A549 (cell line): ENCODE measurements at regions not wholly inside any gene's neighbourhood (a gene's known extent, or its start where the extent isn't known, plus 50 kb on each side); places are given as distances from the start of the nearest gene placed in this dataset.

Experiments used
- ATAC-seq, 2 experiments: fragments of 200-7000 bp in 1 of 2; fragments of >200 bp in 1 of 2; cut with Nextera tagmentation in 1 of 2; cut with Tn5 transposase in 1 of 2; 3 replicates each; pipeline versions ENCODE4 v1.8.0 to v1.9.1; 2018 to 2020; ENCODE audit warnings: mild to moderate bottlenecking in 1 of 2, moderate library complexity in 1 of 2
- CTCF ChIA-PET: fragments of 300-600 bp; sonication (Branson Sonifier 250); formaldehyde crosslinking; extraction: SDS; loops from one replicate; lab custom pipeline; 2021; ENCODE audit warnings: antibody characterized with exemption, inconsistent platforms; lab: Yijun Ruan, JAX
- POLR2A ChIA-PET: fragments of 350-600 bp; formaldehyde crosslinking; extraction: SDS; loops from one replicate; lab custom pipeline; 2021; ENCODE audit warnings: antibody characterized with exemption, inconsistent platforms; lab: Yijun Ruan, JAX
- DNase-seq, 2 experiments: peaks; one replicate each; pipeline versions ENCODE4 v3.0.0 to v3.0.0-alpha.2; 2011 to 2016; ENCODE audit warnings: low read depth in 1 of 2, low spot score in 1 of 2
- FAIRE-seq: peaks from 2 replicates; lab custom pipeline; 2011; peaks lifted over from hg19 to GRCh38; lab: Jason Lieb, UNC
- H3K27ac ChIP-seq, 2 experiments: fragments of >200 bp; sonication (Bioruptor Twin); formaldehyde crosslinking; 3 replicates each; pipeline ENCODE4 v1.5.1; 2016 to 2017
- H3K4me1 ChIP-seq: fragments of >200 bp; sonication (Bioruptor Twin); formaldehyde crosslinking; 3 replicates; pipeline ENCODE4 v1.6.1; 2016
- H3K4me2 ChIP-seq: fragments of >200 bp; sonication (Bioruptor Twin); formaldehyde crosslinking; 3 replicates; pipeline ENCODE4 v1.6.1; 2016
- H3K4me3 ChIP-seq: fragments of >200 bp; sonication (Bioruptor Twin); formaldehyde crosslinking; 3 replicates; pipeline ENCODE4 v1.5.1; 2016
- H3K9me3 ChIP-seq: fragments of >200 bp; sonication (Bioruptor Twin); formaldehyde crosslinking; 3 replicates; pipeline ENCODE4 v1.6.1; 2016
- CBX2 ChIP-seq: fragments of 200-600 bp; sonication (generic); IDR thresholded peaks from 2 replicates; pipeline ENCODE4 v1.6.1; 2016; ENCODE audit warnings: low read depth, mild to moderate bottlenecking, borderline replicate concordance
- CEBPB ChIP-seq, 2 experiments: fragments of >200 bp in 1 of 2; sonication (Bioruptor Twin) in 1 of 2; formaldehyde crosslinking in 1 of 2; IDR thresholded peaks; 2 replicates each; pipeline ENCODE4 v1.6.1; 2012 to 2016
- EHMT2 ChIP-seq: fragments of 200-600 bp; sonication (generic); IDR thresholded peaks from 2 replicates; pipeline ENCODE4 v1.6.1; 2016; ENCODE audit warnings: antibody characterized with exemption, low read depth, mild to moderate bottlenecking, moderate library complexity
- HEYL ChIP-seq: fragments of 250-450 bp; sonication (Bioruptor Pico); IDR thresholded peaks from 2 replicates; pipeline ENCODE4 v1.8.0; 2021; ENCODE audit warnings: mild to moderate bottlenecking, moderate library complexity
- JUNB ChIP-seq: fragments of >200 bp; sonication (Bioruptor Twin); formaldehyde crosslinking; IDR thresholded peaks from 2 replicates; pipeline ENCODE4 v1.6.1; 2016
- MAX ChIP-seq: IDR thresholded peaks from 2 replicates; pipeline ENCODE4 v1.6.1; 2012
- NPAS2 ChIP-seq: fragments of 250-450 bp; sonication (Bioruptor Pico); IDR thresholded peaks from 2 replicates; pipeline ENCODE4 v1.8.0; 2022; ENCODE audit warnings: mild to moderate bottlenecking, moderate library complexity, borderline replicate concordance
- POLR2AphosphoS2 ChIP-seq: conservative IDR thresholded peaks from 2 replicates; pipeline ENCODE4 v1.6.1; 2012; ENCODE audit warnings: low read length, improper control_type of control experiment, inconsistent platforms
- RARB ChIP-seq: fragments of 250-450 bp; sonication (Bioruptor Pico); IDR thresholded peaks from 2 replicates; pipeline ENCODE4 v1.8.0; 2021; ENCODE audit warnings: mild to moderate bottlenecking, moderate library complexity
- RCOR1 ChIP-seq: fragments of 150-350 bp; IDR thresholded peaks from 2 replicates; pipeline ENCODE4 v1.6.1; 2014; ENCODE audit warnings: antibody characterized with exemption, low read length, low read depth
- RNF2 ChIP-seq: fragments of 200-600 bp; sonication (generic); IDR thresholded peaks from 2 replicates; pipeline ENCODE4 v1.6.1; 2016; ENCODE audit warnings: low read depth, mild to moderate bottlenecking, antibody characterized with exemption, moderate library complexity, borderline replicate concordance
- USF2 ChIP-seq: fragments of 450-650 bp; IDR thresholded peaks from 2 replicates; pipeline ENCODE4 v1.6.1; 2014; ENCODE audit warnings: antibody characterized with exemption
- ZC3H11A ChIP-seq: fragments of 450-650 bp; IDR thresholded peaks from 2 replicates; pipeline ENCODE4 v1.6.1; 2014; ENCODE audit warnings: antibody characterized with exemption, mild to moderate bottlenecking
- ZNF302 ChIP-seq: fragments of 250-450 bp; sonication (Bioruptor Pico); IDR thresholded peaks from 2 replicates; pipeline ENCODE4 v1.9.0; 2021; ENCODE audit warnings: inconsistent platforms, mild to moderate bottlenecking, moderate library complexity
- WGBS: methylation state at CpG from one replicate; pipeline ENCODE4 v1.1.6; 2017; ENCODE audit errors: missing lambda C conversion rate; 5-methylcytosine and 5-hydroxymethylcytosine counted together
- TF ChIP-seq, protein P1 (sequence below): fragments of 200-600 bp; sonication (generic); IDR thresholded peaks from 2 replicates; pipeline ENCODE4 v1.6.1; 2016; ENCODE audit warnings: antibody characterized with exemption, mild to moderate bottlenecking, moderate library complexity
- TF ChIP-seq, protein P2 (sequence below): fragments of >200 bp; sonication (Bioruptor Twin); formaldehyde crosslinking; IDR thresholded peaks from 2 replicates; pipeline ENCODE4 v1.6.1; 2016

DNA sequence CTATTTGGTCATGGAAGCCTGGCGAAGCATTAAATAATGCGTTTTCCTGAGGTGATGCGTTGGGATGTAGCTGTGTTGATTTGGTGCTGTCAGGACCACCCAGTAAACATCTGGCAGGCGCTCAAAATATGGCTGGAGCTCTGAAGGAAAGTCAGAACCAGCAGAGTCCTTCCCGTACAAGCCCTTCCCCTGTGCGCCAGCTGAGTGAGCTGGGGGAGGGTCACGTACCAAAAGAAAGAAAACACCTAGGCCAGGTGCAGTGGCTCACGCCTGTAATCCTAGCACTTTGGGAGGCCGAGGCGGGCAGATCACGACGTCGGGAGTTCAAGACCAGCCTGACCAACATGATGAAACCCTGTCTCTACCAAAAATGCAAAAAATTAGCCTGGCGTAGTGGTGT is 55.6 kb upstream of the CECR2 start:
- no peak for DNase-seq
- TF ChIP-seq ZNF302 (CRISPR knock-in tag) (no peak), NPAS2 (no peak), EHMT2 (no peak), RNF2 (no peak), RCOR1 (no peak), ZC3H11A (no peak), MAX (no peak)
- TF ChIP-seq, protein P1, sequence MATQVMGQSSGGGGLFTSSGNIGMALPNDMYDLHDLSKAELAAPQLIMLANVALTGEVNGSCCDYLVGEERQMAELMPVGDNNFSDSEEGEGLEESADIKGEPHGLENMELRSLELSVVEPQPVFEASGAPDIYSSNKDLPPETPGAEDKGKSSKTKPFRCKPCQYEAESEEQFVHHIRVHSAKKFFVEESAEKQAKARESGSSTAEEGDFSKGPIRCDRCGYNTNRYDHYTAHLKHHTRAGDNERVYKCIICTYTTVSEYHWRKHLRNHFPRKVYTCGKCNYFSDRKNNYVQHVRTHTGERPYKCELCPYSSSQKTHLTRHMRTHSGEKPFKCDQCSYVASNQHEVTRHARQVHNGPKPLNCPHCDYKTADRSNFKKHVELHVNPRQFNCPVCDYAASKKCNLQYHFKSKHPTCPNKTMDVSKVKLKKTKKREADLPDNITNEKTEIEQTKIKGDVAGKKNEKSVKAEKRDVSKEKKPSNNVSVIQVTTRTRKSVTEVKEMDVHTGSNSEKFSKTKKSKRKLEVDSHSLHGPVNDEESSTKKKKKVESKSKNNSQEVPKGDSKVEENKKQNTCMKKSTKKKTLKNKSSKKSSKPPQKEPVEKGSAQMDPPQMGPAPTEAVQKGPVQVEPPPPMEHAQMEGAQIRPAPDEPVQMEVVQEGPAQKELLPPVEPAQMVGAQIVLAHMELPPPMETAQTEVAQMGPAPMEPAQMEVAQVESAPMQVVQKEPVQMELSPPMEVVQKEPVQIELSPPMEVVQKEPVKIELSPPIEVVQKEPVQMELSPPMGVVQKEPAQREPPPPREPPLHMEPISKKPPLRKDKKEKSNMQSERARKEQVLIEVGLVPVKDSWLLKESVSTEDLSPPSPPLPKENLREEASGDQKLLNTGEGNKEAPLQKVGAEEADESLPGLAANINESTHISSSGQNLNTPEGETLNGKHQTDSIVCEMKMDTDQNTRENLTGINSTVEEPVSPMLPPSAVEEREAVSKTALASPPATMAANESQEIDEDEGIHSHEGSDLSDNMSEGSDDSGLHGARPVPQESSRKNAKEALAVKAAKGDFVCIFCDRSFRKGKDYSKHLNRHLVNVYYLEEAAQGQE: no peak
- ChIA-PET POLR2A (no interaction called here), CTCF (interaction anchor here (0.9 kb wide), 1 partner anchor 142 kb away, joined by 3 read pairs; no protein-coding TSS in a partner anchor)
- no peak overlapping the region for H3K4me2 ChIP-seq
- ATAC-seq: no peak
- H3K4me1 ChIP-seq: no peaks in the 10 kb centered on the region
- H3K27ac ChIP-seq: no peak overlapping the region
- no peak overlapping the region for H3K4me3 ChIP-seq
- FAIRE-seq: no peak
- 56% methylated on average over 11 of the region's 14 CpGs for WGBS
- H3K9me3 ChIP-seq: no peaks in the 10 kb centered on the region

GRCh38 chr22:17307566-17307965 is 61.7 kb upstream of the CECR2 start:
- TF ChIP-seq CBX2 (no peak), HEYL (CRISPR knock-in tag) (no peak)
- Histone ChIP-seq H3K4me2 (no peak overlapping the region), H3K4me1 (no peaks in the 10 kb centered on the region), H3K4me3 (no peak overlapping the region), H3K9me3 (no peaks in the 10 kb centered on the region), H3K27ac (no peak overlapping the region)
- ChIA-PET POLR2A (no interaction called here), CTCF (interaction anchor here (0.7 kb wide), 1 partner anchor 87 kb away, joined by 3 read pairs; no protein-coding TSS in a partner anchor)
- 58% methylated on average over 9 of the region's 9 CpGs for WGBS
- no peak for FAIRE-seq
- no peak for ATAC-seq
- DNase-seq: no peak

- ATAC-seq (no peak), FAIRE-seq (no peak), DNase-seq (no peak)
- no peaks in the 10 kb centered on the region for H3K4me1 ChIP-seq
- no peak overlapping the region for H3K4me3 ChIP-seq
- no peak for TF ChIP-seq CEBPB (IDR thresholded peaks at IDR 0.05)
- no peak for TF ChIP-seq RARB
- no peak for TF ChIP-seq POLR2AphosphoS2
- no peak for TF ChIP-seq USF2
- TF ChIP-seq JUNB: no peak
- TF ChIP-seq, protein P2, sequence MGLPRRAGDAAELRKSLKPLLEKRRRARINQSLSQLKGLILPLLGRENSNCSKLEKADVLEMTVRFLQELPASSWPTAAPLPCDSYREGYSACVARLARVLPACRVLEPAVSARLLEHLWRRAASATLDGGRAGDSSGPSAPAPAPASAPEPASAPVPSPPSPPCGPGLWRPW: no peak
- H3K4me2 ChIP-seq: no peak overlapping the region
- ChIA-PET POLR2A (no interaction called here), CTCF (no interaction called here)
- no peak overlapping the region for H3K27ac ChIP-seq
- 74% methylated on average over 2 of the region's 5 CpGs for WGBS
- H3K9me3 ChIP-seq: no peaks in the 10 kb centered on the region
Observed at GRCh38 chr22:17305076-17305475, 64.2 kb upstream of the CECR2 start.
